GM12874 (cell line): ENCODE measurements at regions not wholly inside any gene's neighbourhood (a gene's known extent, or its start where the extent isn't known, plus 50 kb on each side); places are given as distances from the start of the nearest gene placed in this dataset.

Source experiments
- TF ChIP-seq, protein P1 (sequence below): IDR thresholded peaks from 2 replicates; pipeline ENCODE4 v1.5.1; 2011; ENCODE audit warnings: low read depth, mild to moderate bottlenecking, control low read depth, low read length, moderate library complexity; ENCODE audit not compliant: insufficient read depth

DNA sequence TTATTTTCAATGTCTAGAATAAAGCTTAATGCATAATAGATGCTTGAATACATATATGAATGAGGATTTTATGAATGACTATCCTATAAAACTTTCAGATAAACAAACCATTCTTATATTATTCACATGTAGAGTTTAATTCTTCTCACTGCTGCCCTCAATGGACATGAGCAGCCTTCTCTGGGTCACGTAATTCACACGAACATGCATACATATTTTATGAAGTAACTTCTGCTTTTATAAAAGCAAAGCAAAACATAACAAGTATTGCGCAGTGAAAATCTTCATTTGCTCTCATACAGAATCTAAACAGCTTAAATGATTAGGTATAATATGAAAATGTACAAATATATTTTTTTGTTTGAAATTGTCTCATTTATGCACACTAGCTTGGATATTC, 116.7 kb downstream of the TMA16 start:
- TF ChIP-seq, protein P1, sequence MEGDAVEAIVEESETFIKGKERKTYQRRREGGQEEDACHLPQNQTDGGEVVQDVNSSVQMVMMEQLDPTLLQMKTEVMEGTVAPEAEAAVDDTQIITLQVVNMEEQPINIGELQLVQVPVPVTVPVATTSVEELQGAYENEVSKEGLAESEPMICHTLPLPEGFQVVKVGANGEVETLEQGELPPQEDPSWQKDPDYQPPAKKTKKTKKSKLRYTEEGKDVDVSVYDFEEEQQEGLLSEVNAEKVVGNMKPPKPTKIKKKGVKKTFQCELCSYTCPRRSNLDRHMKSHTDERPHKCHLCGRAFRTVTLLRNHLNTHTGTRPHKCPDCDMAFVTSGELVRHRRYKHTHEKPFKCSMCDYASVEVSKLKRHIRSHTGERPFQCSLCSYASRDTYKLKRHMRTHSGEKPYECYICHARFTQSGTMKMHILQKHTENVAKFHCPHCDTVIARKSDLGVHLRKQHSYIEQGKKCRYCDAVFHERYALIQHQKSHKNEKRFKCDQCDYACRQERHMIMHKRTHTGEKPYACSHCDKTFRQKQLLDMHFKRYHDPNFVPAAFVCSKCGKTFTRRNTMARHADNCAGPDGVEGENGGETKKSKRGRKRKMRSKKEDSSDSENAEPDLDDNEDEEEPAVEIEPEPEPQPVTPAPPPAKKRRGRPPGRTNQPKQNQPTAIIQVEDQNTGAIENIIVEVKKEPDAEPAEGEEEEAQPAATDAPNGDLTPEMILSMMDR: no peak

DNA sequence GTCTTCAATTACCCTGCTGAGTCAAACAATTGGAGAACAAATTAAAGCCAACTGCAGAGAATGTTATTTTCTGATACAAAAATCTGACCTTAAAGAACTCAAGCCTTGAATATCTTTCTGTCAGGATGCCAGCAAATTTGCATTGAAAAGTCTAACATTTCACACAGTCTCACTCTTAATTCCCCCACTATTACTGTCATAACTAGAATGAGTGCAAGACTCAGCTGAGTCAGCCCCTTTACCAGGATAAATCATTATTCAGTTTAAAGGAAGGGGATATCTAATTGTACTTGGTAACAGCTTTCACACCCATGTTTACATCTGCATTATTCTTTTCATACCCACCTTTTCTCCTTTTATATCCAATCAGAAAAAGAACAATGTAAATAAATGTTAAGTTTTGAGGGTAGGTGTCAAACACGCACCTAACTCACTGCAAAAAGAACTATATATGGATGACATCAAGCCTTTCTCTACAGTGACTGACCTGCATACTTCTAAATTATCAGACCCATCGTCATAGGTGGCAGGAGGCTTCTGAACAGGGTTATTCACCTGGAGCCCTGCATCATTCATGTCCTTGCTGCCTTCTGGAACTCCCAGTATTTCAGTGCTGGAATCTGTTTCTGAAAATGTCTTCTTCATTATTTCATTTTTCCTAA, 117.4 kb downstream of the TMA16 start:
- TF ChIP-seq, protein P1: no peak

DNA sequence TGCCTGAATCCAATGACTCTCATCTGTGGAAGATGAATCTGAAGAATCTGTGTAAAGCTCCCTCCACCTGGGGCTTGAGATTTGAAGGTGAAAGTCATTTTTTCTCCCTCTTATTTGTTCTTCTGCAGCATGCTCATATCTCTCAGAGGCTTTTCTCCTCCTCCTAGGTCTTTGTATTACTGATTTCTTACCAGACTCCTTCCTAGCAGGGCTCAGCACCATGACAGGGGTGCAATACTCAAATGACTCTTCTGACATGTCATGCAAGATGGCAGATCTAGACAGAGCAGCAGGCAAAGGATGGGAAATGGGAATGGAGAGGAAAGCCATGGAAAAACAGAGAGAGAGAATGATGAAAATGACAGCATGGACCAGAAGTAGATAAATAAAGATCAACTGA, 118.3 kb downstream of the TMA16 start:
- TF ChIP-seq, protein P1: no peak

DNA sequence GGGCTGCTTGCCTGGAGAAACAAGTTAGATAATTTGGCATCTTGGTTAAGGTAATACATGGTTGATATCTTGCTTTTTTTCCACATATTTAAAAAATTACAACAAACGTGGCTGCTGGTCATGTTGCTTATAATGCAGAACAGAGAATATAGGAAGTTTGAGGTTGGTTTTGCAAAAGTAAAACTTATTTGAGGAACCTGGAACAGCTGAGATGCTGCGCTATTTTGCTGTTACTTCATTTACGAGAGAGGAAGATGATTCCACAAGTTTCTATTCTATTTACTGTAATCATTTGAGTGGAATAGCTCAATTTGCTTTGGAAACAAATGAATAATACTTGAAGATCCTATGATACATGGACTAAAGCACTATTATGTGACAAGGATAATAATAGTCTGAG, 118.9 kb downstream of the TMA16 start:
- TF ChIP-seq, protein P1: no peak

DNA sequence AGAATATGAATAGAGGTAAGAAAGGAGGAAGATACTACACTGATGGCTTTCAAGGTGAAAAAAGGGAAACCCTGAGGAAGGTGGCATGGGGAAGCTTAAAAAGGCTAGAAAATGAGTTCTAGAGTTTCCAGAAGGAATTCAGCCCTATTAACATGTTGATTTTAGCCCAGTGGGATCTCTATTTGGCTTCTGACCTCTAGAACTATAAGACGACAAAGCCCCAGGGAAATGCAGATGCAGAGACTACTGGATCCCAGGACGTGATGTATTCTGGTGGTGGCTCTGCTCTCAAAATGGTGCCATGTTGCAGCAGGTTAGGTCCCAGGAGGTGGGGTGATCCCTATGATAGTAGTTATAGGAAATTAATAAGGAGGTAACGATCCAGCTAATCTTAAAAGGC, 120.4 kb downstream of the TMA16 start:
- TF ChIP-seq, protein P1: no peak

DNA sequence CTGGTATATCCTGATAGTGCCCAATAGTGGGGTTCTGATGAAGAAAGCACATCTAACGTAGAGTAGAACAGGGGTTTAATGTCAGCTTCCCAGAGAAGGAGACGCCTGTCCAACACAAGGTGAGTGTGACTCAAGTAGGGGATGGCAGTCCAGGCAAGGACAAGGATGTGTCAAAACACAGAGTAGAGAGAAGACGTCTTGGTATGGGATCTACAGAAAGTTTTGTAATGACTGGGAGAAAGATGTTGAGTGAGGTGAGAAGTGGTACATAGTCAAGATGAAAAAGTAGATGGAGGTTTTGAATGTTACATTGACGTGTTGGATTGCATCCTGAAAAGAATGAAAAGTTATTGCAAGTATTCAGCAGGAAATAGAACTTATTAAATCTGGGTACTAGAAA, 124.4 kb downstream of the TMA16 start:
- TF ChIP-seq, protein P1: no peak

DNA sequence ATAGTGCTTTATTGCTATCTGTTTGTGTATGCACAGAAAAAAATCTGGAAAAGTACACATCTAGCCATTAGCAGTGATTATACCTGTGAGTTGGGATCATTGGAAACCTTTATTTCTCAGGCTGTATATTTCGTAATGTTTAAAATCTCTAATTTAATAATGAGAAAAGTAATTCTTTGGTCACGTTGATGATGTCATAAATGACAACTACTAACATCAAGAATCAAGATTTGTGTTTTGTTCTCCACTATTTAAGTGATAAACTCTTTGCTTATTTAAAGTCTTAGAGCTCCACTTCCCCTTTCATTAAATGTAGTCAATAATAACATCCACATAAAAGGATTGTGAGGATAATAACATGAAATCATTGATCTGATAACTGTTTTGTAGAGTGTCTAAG, 126.2 kb downstream of the TMA16 start:
- TF ChIP-seq, protein P1: no peak
